ENCODE measurements at regions not wholly inside any gene's neighbourhood (a gene's known extent, or its start where the extent isn't known, plus 50 kb on each side); places are given as distances from the start of the nearest gene placed in this dataset.
"Not testable (repeated sequence)": the region's sequence is repeated elsewhere in the genome, so short reads cannot be mapped to it uniquely, and the experiment has no call there.

DNA sequence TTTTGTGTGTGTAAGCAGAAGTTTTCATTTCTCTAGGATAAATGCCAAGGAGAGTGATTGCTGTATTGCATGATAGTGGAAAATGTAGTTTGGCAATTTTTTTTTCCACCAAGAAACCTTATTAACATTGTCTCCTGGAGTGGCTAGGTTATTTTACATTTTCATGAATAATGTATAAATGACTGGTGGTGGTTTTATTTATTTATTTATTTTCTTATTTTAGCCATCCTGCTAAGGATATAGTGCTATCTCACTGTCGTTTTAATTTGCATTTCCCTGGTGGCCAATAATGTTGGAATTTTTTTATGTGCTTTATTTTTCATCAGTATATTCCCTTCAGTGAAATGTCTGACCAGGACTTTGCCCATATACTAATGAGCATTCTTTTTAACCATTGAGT is 328.3 kb upstream of the OR4C13 start:
- not testable (repeated sequence) for TF ChIP-seq CTCF (conservative IDR thresholded peaks at IDR 0.05); EZH2 (IDR thresholded peaks at IDR 0.05; ENCODE audit: low read depth)

All from PC-9 (cell line).